Gastrocnemius medialis (tissue), 4 donors: ENCODE measurements at regions not wholly inside any gene's neighbourhood (a gene's known extent, or its start where the extent isn't known, plus 50 kb on each side); places are given as distances from the start of the nearest gene placed in this dataset.

Experiments
- POLR2A ChIP-seq, 2 donors: fragments of 450-650 bp; IDR thresholded peaks; one replicate each; pipeline ENCODE4 v1.6.1; 2017; ENCODE audit warnings: antibody characterized with exemption in 2 of 2, mild to moderate bottlenecking in 2 of 2, moderate library complexity in 2 of 2
- TF ChIP-seq, protein P1 (sequence below), 5 experiments: fragments of 450-650 bp in 3 of 5; fragments of 200-600 bp in 2 of 5; sonication (generic) in 2 of 5; IDR thresholded peaks in 4 of 5; conservative IDR thresholded peaks in 1 of 5; 1 replicate in 4 of 5; 2 replicates in 1 of 5; pipeline ENCODE4 v1.5.1; 2016 to 2019; ENCODE audit warnings: antibody characterized with exemption in 5 of 5, mild to moderate bottlenecking in 3 of 5, moderate library complexity in 3 of 5

DNA sequence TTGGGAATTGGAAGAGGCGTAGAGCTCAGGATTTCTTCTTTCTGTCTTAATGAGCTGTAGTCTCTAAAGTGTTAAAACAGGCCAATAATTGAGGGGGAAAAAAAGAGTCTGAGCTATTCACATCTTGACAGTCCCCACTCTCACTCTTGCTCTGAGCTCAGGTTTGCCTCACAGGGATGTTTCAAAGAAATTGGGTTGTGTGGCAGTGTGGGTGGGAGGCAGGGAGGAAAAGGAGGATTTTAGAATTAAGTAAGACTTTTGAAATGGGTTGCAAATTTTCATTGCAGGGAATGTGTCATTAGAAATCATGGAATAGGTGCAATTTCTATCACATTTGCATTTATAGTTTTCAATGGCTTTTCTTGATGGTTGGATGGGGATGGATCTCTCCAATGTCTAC lies 338.8 kb upstream of the KIRREL3 start:
- TF ChIP-seq, protein P1, sequence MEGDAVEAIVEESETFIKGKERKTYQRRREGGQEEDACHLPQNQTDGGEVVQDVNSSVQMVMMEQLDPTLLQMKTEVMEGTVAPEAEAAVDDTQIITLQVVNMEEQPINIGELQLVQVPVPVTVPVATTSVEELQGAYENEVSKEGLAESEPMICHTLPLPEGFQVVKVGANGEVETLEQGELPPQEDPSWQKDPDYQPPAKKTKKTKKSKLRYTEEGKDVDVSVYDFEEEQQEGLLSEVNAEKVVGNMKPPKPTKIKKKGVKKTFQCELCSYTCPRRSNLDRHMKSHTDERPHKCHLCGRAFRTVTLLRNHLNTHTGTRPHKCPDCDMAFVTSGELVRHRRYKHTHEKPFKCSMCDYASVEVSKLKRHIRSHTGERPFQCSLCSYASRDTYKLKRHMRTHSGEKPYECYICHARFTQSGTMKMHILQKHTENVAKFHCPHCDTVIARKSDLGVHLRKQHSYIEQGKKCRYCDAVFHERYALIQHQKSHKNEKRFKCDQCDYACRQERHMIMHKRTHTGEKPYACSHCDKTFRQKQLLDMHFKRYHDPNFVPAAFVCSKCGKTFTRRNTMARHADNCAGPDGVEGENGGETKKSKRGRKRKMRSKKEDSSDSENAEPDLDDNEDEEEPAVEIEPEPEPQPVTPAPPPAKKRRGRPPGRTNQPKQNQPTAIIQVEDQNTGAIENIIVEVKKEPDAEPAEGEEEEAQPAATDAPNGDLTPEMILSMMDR (IDR thresholded peaks at IDR 0.05 in 4 of 5, conservative IDR thresholded peaks at IDR 0.05 in 1 of 5), result no peak
- no peak for TF ChIP-seq POLR2A (IDR thresholded peaks at IDR 0.05)
